Left ventricle myocardium superior (tissue), 1 donor: ENCODE measurements at regions not wholly inside any gene's neighbourhood (a gene's known extent, or its start where the extent isn't known, plus 50 kb on each side); places are given as distances from the start of the nearest gene placed in this dataset.
"Not testable (repeated sequence)": the region's sequence is repeated elsewhere in the genome, so short reads cannot be mapped to it uniquely, and the experiment has no call there.

Experiments used
- ATAC-seq: fragments of 200-7000 bp; cut with Tn5 transposase; one replicate; pipeline ENCODE4 v1.9.1; 2020; ENCODE audit warnings: mild to moderate bottlenecking, moderate library complexity
- DNase-seq: peaks from one replicate; pipeline ENCODE4 v3.0.0-alpha.2; 2020
- intact Hi-C: fragments of 100-400 bp; cut with micrococcal nuclease; formaldehyde crosslinking; loops from one replicate; pipeline ENCODE4 v1.11.0; 2022
- donor health status: DM: no; HTN: yes; CAD: no; lungs with severe emphysema.

GRCh38 chr3:75232216-75232615 is 431.9 kb upstream of the FRG2C start:
- intact Hi-C loops, result no loop called here
- ATAC-seq, result no peak

GRCh38 chr3:75235631-75236030 is 428.5 kb upstream of the FRG2C start:
- ATAC-seq (no peak), DNase-seq (no peak)
- intact Hi-C loops, result no loop called here

More at GRCh38 chr3:75232216-75232615, 431.9 kb upstream of the FRG2C start:
- no peak for DNase-seq

GRCh38 chr3:75237053-75237452 is 427.1 kb upstream of the FRG2C start:
- ATAC-seq (no peak), DNase-seq (no peak)
- intact Hi-C loops, result no loop called here

DNA sequence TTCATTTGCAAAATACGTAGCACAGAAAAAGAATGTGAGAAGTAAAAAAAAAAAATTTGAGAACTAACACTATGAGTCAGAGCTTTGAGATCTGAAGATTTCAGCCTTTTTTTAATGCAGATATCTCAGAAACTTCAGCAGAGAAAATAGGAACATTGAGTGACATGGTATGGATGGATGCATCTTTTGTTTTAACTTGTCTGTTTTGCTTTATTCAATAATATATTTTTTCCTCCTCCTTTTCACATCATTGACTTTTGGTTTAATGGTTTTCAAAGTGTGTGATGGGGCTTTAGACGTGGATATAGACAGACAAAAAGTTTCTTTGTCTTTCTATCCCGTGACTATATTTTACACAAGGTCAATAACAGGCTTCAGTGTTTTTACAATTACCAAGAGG is 426.7 kb upstream of the FRG2C start:
- intact Hi-C loops, result no loop called here
- no peak for DNase-seq
- no peak for ATAC-seq

GRCh38 chr3:75241226-75241962 is 422.7 kb upstream of the FRG2C start:
- ATAC-seq, DNase-seq, intact Hi-C loops: not testable (repeated sequence)

GRCh38 chr3:75242012-75242735 is 422.0 kb upstream of the FRG2C start:
- no peak for ATAC-seq
- intact Hi-C loops, result no loop called here
- DNase-seq, result no peak

DNA sequence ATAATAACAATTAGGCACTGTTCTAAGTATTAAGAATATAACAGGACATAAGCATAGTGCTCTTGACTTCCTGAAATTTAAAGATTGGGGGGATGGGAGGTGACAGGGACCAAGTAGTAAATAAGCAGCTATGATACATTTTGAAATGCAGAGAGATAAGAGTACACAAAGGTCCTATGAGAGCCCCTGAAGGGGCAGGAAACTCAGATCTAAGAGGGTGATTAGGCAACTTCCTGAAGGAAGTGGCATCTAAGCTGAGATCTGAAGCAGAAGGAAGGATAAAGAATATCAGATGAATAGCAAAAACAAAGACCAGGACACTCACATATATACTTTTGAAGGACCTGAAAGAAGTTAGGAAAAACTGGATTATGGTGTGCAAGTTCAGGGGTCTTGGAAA is 415.2 kb upstream of the FRG2C start:
- intact Hi-C loops, result no loop called here
- DNase-seq (no peak), ATAC-seq (no peak)

DNA sequence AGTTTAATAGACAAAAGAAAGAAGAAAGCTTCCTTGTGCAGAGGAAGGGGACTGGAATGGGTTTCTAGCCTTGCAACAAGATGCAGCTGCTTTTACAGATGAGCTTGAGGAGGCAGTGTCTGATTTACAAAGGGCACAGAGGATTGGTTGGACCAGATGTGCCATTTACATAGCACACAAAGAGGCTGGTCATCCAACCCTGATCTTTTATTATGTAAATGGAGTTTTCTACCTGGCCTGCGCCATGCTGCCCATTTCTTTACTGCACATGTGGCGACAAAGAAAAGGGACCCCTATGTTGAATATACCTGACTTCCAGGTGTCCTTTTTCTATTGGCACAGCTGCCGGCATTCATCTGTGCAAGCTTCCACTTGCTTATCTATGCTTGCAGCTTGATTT is 409.4 kb upstream of the FRG2C start:
- ATAC-seq, result no peak
- intact Hi-C loops, result no loop called here
- DNase-seq, result no peak

DNA sequence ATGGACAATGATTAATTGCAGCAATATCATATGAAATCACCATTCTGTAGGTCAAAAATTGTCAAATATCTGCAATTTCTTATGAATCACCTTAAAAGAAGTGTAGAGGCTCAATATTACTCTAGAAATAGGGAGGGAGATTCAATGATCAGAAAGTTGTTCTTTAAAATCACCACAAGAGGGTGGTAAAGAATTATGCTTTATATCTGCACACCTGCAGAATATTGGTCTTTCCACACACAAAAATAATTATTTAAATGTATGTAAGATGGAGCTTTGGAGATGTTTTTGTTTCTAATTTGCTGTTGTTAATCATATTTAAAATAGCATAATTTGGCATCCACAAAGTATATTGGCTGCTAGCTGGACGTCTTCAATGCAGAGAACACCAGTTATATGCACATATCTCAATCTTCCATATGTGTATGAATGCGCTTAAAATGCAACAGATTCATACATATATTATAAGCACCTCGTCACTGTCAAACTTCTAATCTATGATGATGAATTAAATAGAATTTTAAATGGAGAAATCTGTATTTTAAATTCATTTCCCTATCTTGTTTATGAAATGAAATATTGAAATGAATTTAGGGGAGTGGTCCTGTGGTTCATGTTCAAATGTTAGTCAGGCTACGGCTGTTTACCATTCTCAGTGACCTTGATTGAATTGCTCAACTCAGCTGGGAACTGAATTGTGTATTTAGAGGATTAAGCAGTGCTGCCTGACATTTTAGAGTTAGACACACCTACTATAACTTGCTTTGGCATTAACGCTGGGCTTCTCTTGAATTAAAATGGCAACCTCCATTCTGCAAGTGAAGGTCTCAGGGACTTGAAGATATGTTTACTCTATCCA is 405.1 kb upstream of the FRG2C start:
- DNase-seq, intact Hi-C loops, ATAC-seq: not testable (repeated sequence)

GRCh38 chr3:75260975-75261374 is 403.2 kb upstream of the FRG2C start:
- not testable (repeated sequence) for ATAC-seq

DNA sequence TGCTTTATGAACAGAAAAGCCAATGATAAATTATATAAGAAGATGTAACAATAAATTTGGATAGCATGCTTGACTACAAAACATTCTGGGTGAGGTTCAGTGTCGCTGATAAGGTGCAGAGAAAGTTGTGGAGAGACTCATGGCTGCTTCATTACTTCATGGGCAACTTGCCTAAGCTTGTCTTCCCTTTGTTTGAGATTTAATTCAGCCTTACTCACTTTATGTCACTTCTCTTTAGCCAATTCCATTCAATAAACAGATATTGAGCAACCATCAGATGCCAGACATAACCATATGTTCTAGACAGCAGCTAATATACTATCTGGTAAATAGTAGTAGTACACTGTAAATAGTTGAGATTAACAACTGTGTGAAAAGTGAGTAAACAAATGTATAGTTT is 401.5 kb upstream of the FRG2C start:
- ATAC-seq (no peak), DNase-seq (no peak)
- intact Hi-C loops, result no loop called here

More at GRCh38 chr3:75260975-75261374, 403.2 kb upstream of the FRG2C start:
- DNase-seq, intact Hi-C loops: not testable (repeated sequence)

DNA sequence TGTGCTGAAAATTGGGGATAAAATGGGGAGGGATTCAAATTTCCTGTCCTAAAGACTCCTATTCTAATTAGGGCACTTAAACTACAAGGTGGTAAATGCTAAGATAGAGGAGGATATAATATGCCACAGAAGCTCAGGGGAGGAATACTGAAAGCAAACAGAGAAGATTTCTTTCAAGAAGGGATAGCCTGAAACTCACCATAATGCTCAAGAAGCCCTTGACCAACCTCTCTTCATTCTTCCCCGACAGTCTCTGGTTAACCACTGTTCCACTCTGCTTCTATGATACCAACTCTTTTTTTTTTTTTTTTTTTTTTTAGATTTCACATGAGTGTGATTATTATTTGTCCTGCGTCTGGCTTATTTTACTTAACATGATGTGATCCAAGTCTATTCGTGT is 398.2 kb upstream of the FRG2C start:
- no peak for ATAC-seq
- DNase-seq, result no peak
- intact Hi-C loops, result no loop called here

- ATAC-seq, intact Hi-C loops, DNase-seq: not testable (repeated sequence)
Observed at GRCh38 chr3:75268576-75268975, 395.6 kb upstream of the FRG2C start.

DNA sequence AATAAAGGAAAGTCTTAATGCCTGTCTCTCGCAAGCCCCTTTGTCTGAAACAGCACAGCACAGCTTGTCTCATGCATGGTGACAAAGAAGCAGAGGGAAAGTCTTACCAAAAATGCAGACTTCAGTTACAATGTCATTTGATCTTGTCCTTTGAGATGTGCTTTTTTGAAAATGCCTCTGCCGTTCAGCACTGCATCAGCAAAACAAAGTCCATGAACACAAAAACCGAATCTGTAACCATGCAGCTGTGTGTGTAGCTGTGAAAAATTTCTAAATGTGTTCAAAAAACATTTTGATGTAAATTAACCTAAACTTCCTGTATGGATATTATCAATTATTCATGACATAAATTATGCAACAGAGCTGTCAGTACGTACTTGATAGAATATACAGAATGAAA is 391.9 kb upstream of the FRG2C start:
- DNase-seq, ATAC-seq, intact Hi-C loops: not testable (repeated sequence)

DNA sequence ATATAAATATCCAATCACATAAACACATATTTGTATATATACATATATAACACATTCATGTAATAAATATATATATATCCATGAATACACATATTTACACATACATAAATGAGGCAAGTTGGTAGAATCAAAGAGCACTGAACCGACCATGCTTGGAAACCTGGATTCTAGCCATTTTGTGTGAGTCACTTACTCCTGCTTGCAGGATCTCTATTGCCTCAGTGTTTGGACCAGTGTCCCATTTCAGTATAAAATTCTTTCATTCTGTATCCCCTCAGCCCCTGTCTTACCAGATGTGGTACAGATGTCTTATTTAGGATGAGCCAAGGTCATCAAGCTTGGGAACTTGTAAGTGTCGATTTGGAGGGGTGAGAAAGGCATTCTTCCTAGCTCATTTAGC is 391.4 kb upstream of the FRG2C start:
- intact Hi-C loops, result no loop called here
- DNase-seq (no peak), ATAC-seq (peak; percentile 80)

DNA sequence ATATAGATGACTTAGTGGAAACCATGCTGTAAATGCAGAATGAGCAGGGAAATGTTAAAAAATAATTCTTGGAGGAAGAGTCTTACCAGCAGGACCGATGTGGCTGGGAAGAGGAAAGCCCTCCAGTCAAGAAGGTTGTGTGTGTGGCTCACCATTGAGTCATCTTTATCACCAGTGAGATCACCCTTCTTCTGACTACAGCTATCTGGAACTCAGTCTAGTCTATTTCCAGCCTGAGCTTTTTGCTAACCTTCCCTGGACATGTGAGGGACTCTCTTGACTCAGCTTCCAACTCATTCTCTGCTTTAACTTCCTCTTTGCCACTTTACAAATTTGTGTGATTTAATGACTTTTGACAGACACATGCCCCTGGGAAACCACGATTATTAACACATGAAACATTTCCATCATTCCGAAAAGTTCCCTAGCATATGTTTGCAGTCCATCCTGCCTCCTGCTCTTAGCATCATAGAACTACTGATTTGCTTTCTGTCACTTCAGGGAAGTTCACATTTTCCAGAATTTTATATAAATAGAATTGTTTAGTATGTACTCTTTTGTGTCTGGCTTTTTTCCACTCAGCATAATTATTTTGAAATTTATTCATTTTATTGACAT is 378.5 kb upstream of the FRG2C start:
- intact Hi-C loops, DNase-seq, ATAC-seq: not testable (repeated sequence)

DNA sequence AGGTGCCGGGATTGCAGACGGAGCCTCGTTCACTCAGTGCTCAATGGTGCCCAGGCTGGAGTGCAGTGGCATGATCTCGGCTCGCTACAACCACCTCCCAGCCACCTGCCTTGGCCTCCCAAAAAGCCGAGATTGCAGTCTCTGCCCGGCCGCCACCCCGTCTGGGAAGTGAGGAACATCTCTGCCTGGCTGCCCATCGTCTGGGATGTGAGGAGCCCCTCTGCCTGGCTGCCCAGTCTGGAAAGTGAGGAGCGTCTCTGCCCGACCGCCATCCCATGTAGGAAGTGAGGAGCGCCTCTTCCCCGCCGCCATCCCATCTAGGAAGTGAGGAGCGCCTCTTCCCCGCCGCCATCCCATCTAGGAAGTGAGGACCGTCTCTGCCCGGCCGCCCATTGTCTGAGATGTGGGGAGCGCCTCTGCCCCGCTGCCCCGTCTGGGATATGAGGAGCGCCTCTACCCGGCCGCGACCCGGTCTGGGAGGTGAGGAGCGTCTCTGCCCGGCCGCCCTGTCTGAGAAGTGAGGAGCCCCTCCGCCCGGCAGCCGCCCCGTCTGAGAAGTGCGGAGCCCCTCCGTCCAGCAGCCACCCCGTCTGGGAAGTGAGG is 375.1 kb upstream of the FRG2C start:
- intact Hi-C loops, DNase-seq, ATAC-seq: not testable (repeated sequence)

- peak; percentile 39 for DNase-seq
- ATAC-seq, result peak; percentile 98
- intact Hi-C loops, result no loop called here
Observed at GRCh38 chr3:75294124-75294523, 370.0 kb upstream of the FRG2C start.

DNA sequence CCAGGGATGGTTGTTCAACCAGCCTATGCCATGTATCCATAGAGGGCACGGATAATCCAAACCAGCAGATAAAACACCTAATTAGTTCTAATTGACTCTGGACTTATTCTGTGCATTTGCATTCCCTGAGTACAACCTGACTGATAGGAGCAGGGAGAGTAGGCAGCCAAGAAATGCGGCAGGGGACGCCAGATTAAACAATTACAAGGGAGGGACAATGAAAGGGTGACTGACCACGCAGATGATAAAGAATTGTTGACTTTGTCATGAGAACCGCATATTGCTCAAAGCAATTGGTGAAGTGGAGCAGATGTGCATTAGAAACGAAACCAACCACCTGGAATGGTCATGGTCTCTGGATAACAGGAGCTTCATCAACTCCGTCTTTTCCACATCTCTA is 369.1 kb upstream of the FRG2C start:
- ATAC-seq, result no peak
- DNase-seq, result no peak
- intact Hi-C loops, result no loop called here
